Cardiac fibroblast (primary cell): ENCODE measurements at regions not wholly inside any gene's neighbourhood (a gene's known extent, or its start where the extent isn't known, plus 50 kb on each side); places are given as distances from the start of the nearest gene placed in this dataset.
"Not testable (repeated sequence)": the region's sequence is repeated elsewhere in the genome, so short reads cannot be mapped to it uniquely, and the experiment has no call there.

ENCODE experiments used
- DNase-seq, 2 donors: peaks; one replicate each; pipeline versions ENCODE4 v3.0.0 to v3.0.0-alpha.2; 2010; ENCODE audit warnings: low read depth in 2 of 2
- H3K4me3 ChIP-seq, 2 donors: replicated peaks in 1 of 2; 1 replicate in 1 of 2; 2 replicates in 1 of 2; pipeline ENCODE4 v1.5.1; 2011; ENCODE audit warnings: low read depth in 2 of 2, low read length in 2 of 2, mild to moderate bottlenecking in 2 of 2, moderate library complexity in 1 of 2
- TF ChIP-seq, protein P1 (sequence below): IDR thresholded peaks from one replicate; pipeline ENCODE4 v1.5.1; 2011; ENCODE audit warnings: low read depth, mild to moderate bottlenecking, low read length, inconsistent platforms

DNA sequence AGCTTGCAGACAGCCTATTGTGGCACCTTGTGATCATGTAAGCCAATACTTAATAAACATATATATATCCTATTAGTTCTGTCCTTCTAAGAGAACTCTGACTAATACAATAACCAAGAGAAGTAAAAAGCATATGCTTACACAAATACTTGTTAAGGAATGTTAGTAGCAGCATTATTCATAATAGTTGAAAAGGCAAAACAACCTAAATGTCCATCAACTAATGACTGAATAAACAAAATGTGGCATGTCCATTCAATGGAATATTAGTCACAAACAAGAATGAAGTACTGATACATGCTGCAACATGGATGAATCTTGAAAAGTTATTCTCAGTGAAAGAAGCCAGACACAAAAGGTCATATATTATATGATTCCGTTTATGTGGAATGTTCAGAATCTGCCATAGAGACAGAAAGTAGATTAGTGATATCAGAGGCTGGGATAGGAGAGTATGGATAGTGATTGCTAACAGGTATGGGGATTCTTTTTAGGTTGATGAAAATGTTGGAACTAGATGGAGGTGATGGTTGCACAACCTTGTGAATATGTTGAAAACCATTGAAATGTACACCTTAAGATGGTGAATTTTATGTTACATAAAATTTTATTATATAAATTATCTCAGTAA lies 112.5 kb upstream of the UNC5B start:
- no peak for DNase-seq
- TF ChIP-seq, protein P1, sequence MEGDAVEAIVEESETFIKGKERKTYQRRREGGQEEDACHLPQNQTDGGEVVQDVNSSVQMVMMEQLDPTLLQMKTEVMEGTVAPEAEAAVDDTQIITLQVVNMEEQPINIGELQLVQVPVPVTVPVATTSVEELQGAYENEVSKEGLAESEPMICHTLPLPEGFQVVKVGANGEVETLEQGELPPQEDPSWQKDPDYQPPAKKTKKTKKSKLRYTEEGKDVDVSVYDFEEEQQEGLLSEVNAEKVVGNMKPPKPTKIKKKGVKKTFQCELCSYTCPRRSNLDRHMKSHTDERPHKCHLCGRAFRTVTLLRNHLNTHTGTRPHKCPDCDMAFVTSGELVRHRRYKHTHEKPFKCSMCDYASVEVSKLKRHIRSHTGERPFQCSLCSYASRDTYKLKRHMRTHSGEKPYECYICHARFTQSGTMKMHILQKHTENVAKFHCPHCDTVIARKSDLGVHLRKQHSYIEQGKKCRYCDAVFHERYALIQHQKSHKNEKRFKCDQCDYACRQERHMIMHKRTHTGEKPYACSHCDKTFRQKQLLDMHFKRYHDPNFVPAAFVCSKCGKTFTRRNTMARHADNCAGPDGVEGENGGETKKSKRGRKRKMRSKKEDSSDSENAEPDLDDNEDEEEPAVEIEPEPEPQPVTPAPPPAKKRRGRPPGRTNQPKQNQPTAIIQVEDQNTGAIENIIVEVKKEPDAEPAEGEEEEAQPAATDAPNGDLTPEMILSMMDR: no peak
- no peak overlapping the region for H3K4me3 ChIP-seq

DNA sequence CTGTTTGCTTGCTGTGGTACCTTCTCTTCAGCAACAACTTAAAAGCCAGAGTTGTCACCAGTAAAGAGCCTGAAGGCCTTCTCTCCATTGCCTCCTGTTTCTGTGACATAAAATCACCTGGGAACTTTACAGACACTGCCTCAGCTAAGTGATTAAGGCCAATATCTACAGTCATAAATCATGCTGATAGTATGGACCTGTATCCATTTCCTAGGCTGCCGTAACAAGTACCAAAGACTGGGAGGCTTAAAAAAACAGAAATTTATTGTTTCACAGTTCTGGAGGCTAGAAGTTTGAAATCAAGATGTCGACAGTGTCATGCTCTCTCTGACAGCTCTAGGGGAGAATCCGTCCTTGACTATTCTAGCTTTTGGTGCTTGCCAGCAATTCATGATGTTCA lies 108.4 kb upstream of the UNC5B start:
- DNase-seq: no peak
- TF ChIP-seq, protein P1: no peak
- no peak overlapping the region for H3K4me3 ChIP-seq

DNA sequence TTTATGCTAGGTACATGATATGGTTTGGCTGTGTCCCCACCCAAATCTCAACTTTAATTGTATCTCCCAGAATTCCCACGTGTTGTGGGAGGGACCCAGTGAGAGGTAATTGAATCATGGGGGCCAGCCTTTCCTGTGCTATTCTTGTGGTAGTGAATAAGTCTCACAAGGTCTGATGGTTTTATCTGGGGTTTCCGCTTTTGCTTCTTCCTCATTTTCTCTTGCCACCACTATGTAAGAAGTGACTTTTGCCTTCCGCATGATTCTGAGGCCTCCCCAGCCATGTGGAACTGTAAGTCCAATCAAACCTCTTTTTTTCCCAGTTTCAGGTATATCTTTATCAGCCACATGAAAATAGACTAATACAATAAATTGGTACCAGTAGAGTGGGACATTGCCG lies 106.2 kb upstream of the UNC5B start:
- DNase-seq, H3K4me3 ChIP-seq: not testable (repeated sequence)

DNA sequence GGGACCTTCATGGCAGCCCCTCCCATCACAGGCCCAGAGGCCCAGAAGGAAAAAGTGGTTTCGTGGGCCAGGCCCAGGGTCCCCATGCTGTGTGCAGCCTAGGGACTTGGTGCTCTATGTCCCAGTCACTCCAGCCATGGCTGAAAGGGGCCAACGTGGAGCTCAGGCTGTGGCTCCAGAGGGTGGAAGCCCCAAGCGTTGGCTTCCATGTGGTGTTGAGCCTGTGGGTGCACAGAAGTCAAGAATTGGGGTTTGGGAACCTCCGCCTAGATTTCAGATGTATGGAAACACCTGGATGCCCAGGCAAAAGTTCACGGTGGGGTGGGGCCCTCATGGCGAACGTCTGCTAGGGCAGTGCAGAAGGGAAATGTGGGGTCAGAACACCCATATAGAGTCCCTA lies 105.3 kb upstream of the UNC5B start:
- not testable (repeated sequence) for DNase-seq, H3K4me3 ChIP-seq

DNA sequence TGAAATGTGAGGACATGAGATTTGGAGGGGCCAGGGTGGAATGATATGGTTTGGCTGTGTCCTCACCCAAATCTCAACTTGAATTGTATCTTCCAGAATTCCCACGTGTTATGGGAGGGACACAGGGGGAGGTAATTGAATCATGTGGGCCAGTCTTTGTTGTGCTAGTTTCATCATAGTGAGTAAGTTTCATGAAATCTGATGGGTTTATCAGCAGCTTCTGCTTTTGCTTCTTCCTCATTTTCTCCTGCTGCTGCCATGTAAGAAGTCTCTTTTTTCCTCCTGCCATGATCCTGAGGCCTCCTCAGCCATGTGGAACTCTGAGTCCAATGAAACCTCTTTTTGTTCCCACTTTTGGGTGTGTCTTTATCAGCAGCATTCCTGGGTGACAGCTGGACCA lies 104.3 kb upstream of the UNC5B start:
- DNase-seq, H3K4me3 ChIP-seq: not testable (repeated sequence)

DNA sequence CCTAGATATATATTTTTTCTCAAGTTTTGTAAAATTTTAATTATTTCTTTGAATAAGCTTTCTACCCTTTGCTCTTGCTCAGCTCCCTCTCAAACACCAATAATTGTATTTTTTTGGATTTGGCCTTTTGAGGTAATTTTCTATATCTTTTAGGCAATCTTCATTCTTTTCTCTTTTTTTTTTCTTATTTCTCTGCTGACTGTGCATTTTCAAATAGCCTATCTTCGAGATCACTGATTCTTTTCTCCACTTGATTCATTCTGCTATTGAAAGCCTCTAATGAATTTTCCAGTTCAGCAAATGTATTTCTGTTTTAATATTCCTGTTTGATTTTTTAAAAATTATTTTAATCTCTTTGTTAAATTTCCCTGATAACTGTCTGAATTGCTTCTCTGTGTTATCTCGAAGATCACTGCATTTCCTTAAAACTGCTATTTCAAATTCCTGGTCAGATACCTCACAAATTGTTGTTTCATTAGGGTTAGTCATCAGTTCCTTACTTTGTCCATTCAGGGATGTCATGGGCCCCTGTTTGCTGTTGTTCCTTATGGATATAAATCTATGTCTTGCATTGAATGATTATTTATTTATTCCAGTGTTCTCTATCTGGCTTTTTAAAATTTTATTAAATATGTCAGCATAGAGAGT lies 100.1 kb upstream of the UNC5B start:
- TF ChIP-seq, protein P1: no peak
- H3K4me3 ChIP-seq: no peak overlapping the region
- DNase-seq: no peak

DNA sequence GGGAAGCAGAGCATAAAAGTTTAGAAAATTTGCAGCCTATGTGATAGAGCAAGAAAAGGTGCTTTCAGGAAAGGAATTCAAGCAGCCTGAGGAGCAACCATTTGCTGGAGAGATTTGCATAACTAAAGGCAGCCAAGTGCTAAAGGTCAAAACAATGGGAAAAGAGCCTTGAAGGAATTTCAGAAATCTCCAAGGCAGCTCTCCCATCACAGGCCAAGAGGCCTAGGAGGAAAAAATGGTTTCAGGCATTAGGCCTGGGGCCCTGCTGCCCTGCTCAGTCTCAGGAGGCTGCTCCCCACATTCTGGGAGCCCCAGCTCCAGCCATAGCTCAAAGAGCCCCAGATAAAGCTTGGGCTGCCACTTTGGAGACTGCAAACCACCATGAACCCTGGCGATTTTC lies 95.9 kb upstream of the UNC5B start:
- TF ChIP-seq, protein P1: no peak
- no peak for DNase-seq
- H3K4me3 ChIP-seq: no peak overlapping the region

DNA sequence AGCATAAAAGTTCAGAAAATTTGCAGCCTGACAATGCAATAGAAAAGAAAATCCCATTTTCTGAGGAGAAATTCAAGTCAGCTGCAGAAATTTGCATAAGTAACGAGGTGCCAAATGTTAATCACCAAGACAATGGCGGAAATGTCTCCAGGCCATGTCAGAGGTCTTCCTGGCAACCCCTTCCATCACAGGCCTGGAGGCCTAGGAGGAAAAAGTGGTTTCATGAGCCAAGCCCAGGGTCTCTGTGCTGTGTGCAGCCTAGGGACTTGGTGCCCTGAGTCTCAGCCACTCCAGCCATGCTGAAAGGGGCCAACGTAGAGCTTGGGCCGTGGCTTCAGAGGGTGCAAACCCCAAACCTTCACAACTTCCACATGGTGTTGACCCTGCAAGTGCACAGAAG lies 94.8 kb upstream of the UNC5B start:
- not testable (repeated sequence) for H3K4me3 ChIP-seq, DNase-seq

DNA sequence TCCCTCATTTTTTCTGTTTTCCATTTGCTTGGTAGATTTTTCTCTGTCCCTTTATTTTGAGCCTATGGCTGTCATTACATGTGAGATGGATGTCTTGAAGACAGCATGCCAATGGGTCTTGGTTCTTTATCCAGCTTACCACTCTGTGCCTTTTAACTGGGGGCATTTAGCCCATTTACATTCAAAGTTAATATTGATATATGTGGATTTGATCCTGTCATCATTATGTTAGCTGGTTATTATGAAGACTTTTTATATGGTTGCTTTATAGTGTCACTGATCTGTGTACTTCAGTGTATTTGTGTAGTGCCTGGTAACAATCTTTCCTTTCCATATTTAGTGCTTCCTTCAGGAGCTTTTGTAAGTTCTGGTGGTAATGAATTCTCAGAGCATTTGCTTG lies 89.3 kb upstream of the UNC5B start:
- no peak for DNase-seq
- no peak overlapping the region for H3K4me3 ChIP-seq
- TF ChIP-seq, protein P1: no peak
